ENCODE measurements at regions not wholly inside any gene's neighbourhood (a gene's known extent, or its start where the extent isn't known, plus 50 kb on each side); places are given as distances from the start of the nearest gene placed in this dataset.

- Histone ChIP-seq H3K4me2 (ENCODE audit: insufficient read depth, low read length, poor library complexity, severe bottlenecking) (no peak overlapping the region), H3K18ac (ENCODE audit: low read length) (no peak overlapping the region)
- WGBS, 2 donors (ENCODE audit: extremely low coverage in 2 of 2, insufficient read length in 2 of 2, insufficient replicate concordance in 1 of 2): no CpG with 5 or more reads among the region's 6 CpGs
These were observed 107.0 kb upstream of the TLL1 start for GRCh38 chr4:165766018-165766417.

GRCh38 chr4:165766976-165767375 lies 106.1 kb upstream of the TLL1 start:
- Histone ChIP-seq H3K27ac (replicated peaks; ENCODE audit: low read length) (no peak overlapping the region), H3K4ac (ENCODE audit: low read length) (no peak overlapping the region), H2BK15ac (ENCODE audit: low read length) (no peak overlapping the region), H3K9me3 (replicated peaks in 1 of 2; ENCODE audit: control insufficient read depth in 2 of 2, insufficient read depth in 1 of 2, low read depth in 1 of 2, low read length in 2 of 2) (no peaks in the 10 kb centered on the region), H2BK120ac (ENCODE audit: low read depth, low read length) (no peak overlapping the region), H2AK5ac (ENCODE audit: low read depth, low read length) (no peak overlapping the region), H2BK5ac (ENCODE audit: low read length) (no peak overlapping the region), H3K79me1 (ENCODE audit: low read depth, low read length) (no peaks in the 10 kb centered on the region), H3K9ac (ENCODE audit: low read depth, low read length, poor library complexity) (no peak overlapping the region), H2BK12ac (ENCODE audit: low read length) (no peak overlapping the region), H3K4me3 (ENCODE audit: low read length in 2 of 2) (no peak overlapping the region), H3K4me2 (ENCODE audit: insufficient read depth, low read length, poor library complexity, severe bottlenecking) (no peak overlapping the region), H3K14ac (ENCODE audit: low read length) (no peak overlapping the region), H3K36me3 (replicated peaks in 1 of 2; ENCODE audit: control insufficient read depth in 2 of 2, insufficient read depth in 2 of 2, low read length in 2 of 2) (no peaks in the 10 kb centered on the region), H3K18ac (ENCODE audit: low read length) (no peak overlapping the region), H2AFZ (ENCODE audit: low read length) (no peak overlapping the region), H3K23ac (ENCODE audit: low read depth, low read length, poor library complexity) (no peak overlapping the region), H4K8ac (ENCODE audit: low read depth, low read length) (no peak overlapping the region), H3K4me1 (ENCODE audit: control insufficient read depth in 2 of 2, insufficient read depth in 1 of 2, low read depth in 1 of 2, low read length in 2 of 2) (no peaks in the 10 kb centered on the region), H3K27me3 (ENCODE audit: control insufficient read depth in 3 of 3, insufficient read depth in 3 of 3, low read depth in 1 of 3, low read length in 3 of 3) (no peaks in the 10 kb centered on the region), H4K91ac (ENCODE audit: low read depth, low read length, poor library complexity) (no peak overlapping the region)
- WGBS, 2 donors (ENCODE audit: extremely low coverage in 2 of 2, insufficient read length in 2 of 2, insufficient replicate concordance in 1 of 2): no CpG with 5 or more reads among the region's 2 CpGs
- DNase-seq (ENCODE audit: low spot score): no peak

More at GRCh38 chr4:165766018-165766417, 107.0 kb upstream of the TLL1 start:
- Histone ChIP-seq H3K4ac (ENCODE audit: low read length) (no peak overlapping the region), H2BK5ac (ENCODE audit: low read length) (no peak overlapping the region), H2AFZ (ENCODE audit: low read length) (peak overlapping the region; percentile 49), H2BK12ac (ENCODE audit: low read length) (no peak overlapping the region), H2AK5ac (ENCODE audit: low read depth, low read length) (no peak overlapping the region), H3K14ac (ENCODE audit: low read length) (no peak overlapping the region), H3K27me3 (ENCODE audit: control insufficient read depth in 3 of 3, insufficient read depth in 3 of 3, low read depth in 1 of 3, low read length in 3 of 3) (no peaks in the 10 kb centered on the region), H4K8ac (ENCODE audit: low read depth, low read length) (no peak overlapping the region), H3K27ac (replicated peaks; ENCODE audit: low read length) (no peak overlapping the region), H3K9ac (ENCODE audit: low read depth, low read length, poor library complexity) (no peak overlapping the region), H2BK15ac (ENCODE audit: low read length) (no peak overlapping the region), H3K4me3 (ENCODE audit: low read length in 2 of 2) (no peak overlapping the region), H3K23ac (ENCODE audit: low read depth, low read length, poor library complexity) (no peak overlapping the region), H3K4me1 (ENCODE audit: control insufficient read depth in 2 of 2, insufficient read depth in 1 of 2, low read depth in 1 of 2, low read length in 2 of 2) (no peaks in the 10 kb centered on the region), H3K79me1 (ENCODE audit: low read depth, low read length) (no peaks in the 10 kb centered on the region), H3K36me3 (replicated peaks in 1 of 2; ENCODE audit: control insufficient read depth in 2 of 2, insufficient read depth in 2 of 2, low read length in 2 of 2) (no peaks in the 10 kb centered on the region), H3K9me3 (replicated peaks in 1 of 2; ENCODE audit: control insufficient read depth in 2 of 2, insufficient read depth in 1 of 2, low read depth in 1 of 2, low read length in 2 of 2) (no peaks in the 10 kb centered on the region), H4K91ac (ENCODE audit: low read depth, low read length, poor library complexity) (no peak overlapping the region), H2BK120ac (ENCODE audit: low read depth, low read length) (no peak overlapping the region)
- DNase-seq (ENCODE audit: low spot score): no peak

GRCh38 chr4:165767671-165768070 lies 105.4 kb upstream of the TLL1 start:
- Histone ChIP-seq H3K4ac (ENCODE audit: low read length) (no peak overlapping the region), H3K27ac (replicated peaks; ENCODE audit: low read length) (no peak overlapping the region), H3K14ac (ENCODE audit: low read length) (no peak overlapping the region), H2BK120ac (ENCODE audit: low read depth, low read length) (no peak overlapping the region), H3K18ac (ENCODE audit: low read length) (no peak overlapping the region), H3K9ac (ENCODE audit: low read depth, low read length, poor library complexity) (no peak overlapping the region), H3K23ac (ENCODE audit: low read depth, low read length, poor library complexity) (no peak overlapping the region), H3K9me3 (replicated peaks in 1 of 2; ENCODE audit: control insufficient read depth in 2 of 2, insufficient read depth in 1 of 2, low read depth in 1 of 2, low read length in 2 of 2) (no peaks in the 10 kb centered on the region), H2BK5ac (ENCODE audit: low read length) (no peak overlapping the region), H2AK5ac (ENCODE audit: low read depth, low read length) (no peak overlapping the region), H3K4me1 (ENCODE audit: control insufficient read depth in 2 of 2, insufficient read depth in 1 of 2, low read depth in 1 of 2, low read length in 2 of 2) (no peaks in the 10 kb centered on the region), H3K4me2 (ENCODE audit: insufficient read depth, low read length, poor library complexity, severe bottlenecking) (no peak overlapping the region), H4K91ac (ENCODE audit: low read depth, low read length, poor library complexity) (no peak overlapping the region), H2BK12ac (ENCODE audit: low read length) (no peak overlapping the region), H4K8ac (ENCODE audit: low read depth, low read length) (no peak overlapping the region), H3K79me1 (ENCODE audit: low read depth, low read length) (no peaks in the 10 kb centered on the region), H3K4me3 (ENCODE audit: low read length in 2 of 2) (no peak overlapping the region), H2BK15ac (ENCODE audit: low read length) (no peak overlapping the region), H2AFZ (ENCODE audit: low read length) (no peak overlapping the region), H3K27me3 (ENCODE audit: control insufficient read depth in 3 of 3, insufficient read depth in 3 of 3, low read depth in 1 of 3, low read length in 3 of 3) (no peaks in the 10 kb centered on the region), H3K36me3 (replicated peaks in 1 of 2; ENCODE audit: control insufficient read depth in 2 of 2, insufficient read depth in 2 of 2, low read length in 2 of 2) (no peaks in the 10 kb centered on the region)
- no CpG with 5 or more reads among the region's 1 CpG for WGBS, 2 donors (ENCODE audit: extremely low coverage in 2 of 2, insufficient read length in 2 of 2, insufficient replicate concordance in 1 of 2)
- DNase-seq (ENCODE audit: low spot score): no peak

GRCh38 chr4:165768281-165768680 lies 104.8 kb upstream of the TLL1 start:
- Histone ChIP-seq H3K27ac (replicated peaks; ENCODE audit: low read length) (no peak overlapping the region), H2AK5ac (ENCODE audit: low read depth, low read length) (no peak overlapping the region), H3K79me1 (ENCODE audit: low read depth, low read length) (no peaks in the 10 kb centered on the region), H4K91ac (ENCODE audit: low read depth, low read length, poor library complexity) (no peak overlapping the region), H3K36me3 (replicated peaks in 1 of 2; ENCODE audit: control insufficient read depth in 2 of 2, insufficient read depth in 2 of 2, low read length in 2 of 2) (no peaks in the 10 kb centered on the region), H3K14ac (ENCODE audit: low read length) (no peak overlapping the region), H3K27me3 (ENCODE audit: control insufficient read depth in 3 of 3, insufficient read depth in 3 of 3, low read depth in 1 of 3, low read length in 3 of 3) (no peaks in the 10 kb centered on the region), H3K4me1 (ENCODE audit: control insufficient read depth in 2 of 2, insufficient read depth in 1 of 2, low read depth in 1 of 2, low read length in 2 of 2) (no peaks in the 10 kb centered on the region), H2BK120ac (ENCODE audit: low read depth, low read length) (no peak overlapping the region), H2BK12ac (ENCODE audit: low read length) (no peak overlapping the region), H2BK5ac (ENCODE audit: low read length) (no peak overlapping the region), H3K9ac (ENCODE audit: low read depth, low read length, poor library complexity) (no peak overlapping the region), H2BK15ac (ENCODE audit: low read length) (no peak overlapping the region), H3K4ac (ENCODE audit: low read length) (no peak overlapping the region), H3K23ac (ENCODE audit: low read depth, low read length, poor library complexity) (no peak overlapping the region), H2AFZ (ENCODE audit: low read length) (no peak overlapping the region), H4K8ac (ENCODE audit: low read depth, low read length) (no peak overlapping the region), H3K4me2 (ENCODE audit: insufficient read depth, low read length, poor library complexity, severe bottlenecking) (no peak overlapping the region), H3K18ac (ENCODE audit: low read length) (no peak overlapping the region), H3K4me3 (ENCODE audit: low read length in 2 of 2) (no peak overlapping the region), H3K9me3 (replicated peaks in 1 of 2; ENCODE audit: control insufficient read depth in 2 of 2, insufficient read depth in 1 of 2, low read depth in 1 of 2, low read length in 2 of 2) (no peaks in the 10 kb centered on the region)
- 100% methylated on average over 1 of the region's 3 CpGs; no CpG with 5 or more reads in 1 of the 2 donors for WGBS, 2 donors (ENCODE audit: extremely low coverage in 2 of 2, insufficient read length in 2 of 2, insufficient replicate concordance in 1 of 2)
- no peak for DNase-seq (ENCODE audit: low spot score)

All from neuronal stem cell (in vitro differentiated cells).